Peyer's patch (tissue), 4 donors: ENCODE measurements at regions not wholly inside any gene's neighbourhood (a gene's known extent, or its start where the extent isn't known, plus 50 kb on each side); places are given as distances from the start of the nearest gene placed in this dataset.

Source experiments
- DNase-seq, 3 donors: peaks; one replicate each; pipeline ENCODE4 v3.0.0-alpha.2; 2017 to 2019
- H3K27ac ChIP-seq, 4 donors: fragments of 200-600 bp; sonication (generic); one replicate each; pipeline ENCODE4 v1.5.1; 2016 to 2019
- H3K27me3 ChIP-seq, 2 donors: fragments of 200-600 bp; sonication (generic); one replicate each; pipeline ENCODE4 v1.5.1; 2019
- H3K36me3 ChIP-seq, 3 donors: fragments of 200-600 bp; sonication (generic); one replicate each; pipeline ENCODE4 v1.5.1; 2016 to 2019
- H3K4me1 ChIP-seq, 4 donors: fragments of 200-600 bp; sonication (generic); one replicate each; pipeline ENCODE4 v1.5.1; 2016 to 2019
- H3K4me3 ChIP-seq, 4 donors: fragments of 200-600 bp; sonication (generic); 1 replicate in 3 of 4; 2 replicates in 1 of 4; pipeline ENCODE4 v1.5.1; 2016 to 2019; ENCODE audit warnings: mild to moderate bottlenecking in 1 of 4
- H3K9me3 ChIP-seq, 4 donors: fragments of 200-600 bp; sonication (generic); one replicate each; pipeline ENCODE4 v1.5.1; 2016 to 2019; ENCODE audit warnings: mild to moderate bottlenecking in 1 of 4
- CTCF ChIP-seq, 6 experiments: fragments of 450-650 bp in 4 of 6; fragments of 200-600 bp in 2 of 6; sonication (generic) in 1 of 6; IDR thresholded peaks; one replicate each; pipeline ENCODE4 v1.5.1; 2017 to 2019; ENCODE audit warnings: antibody characterized with exemption in 6 of 6, mild to moderate bottlenecking in 3 of 6, moderate library complexity in 1 of 6
- POLR2A ChIP-seq, 2 donors: fragments of 450-650 bp; IDR thresholded peaks; one replicate each; pipeline ENCODE4 v1.5.1; 2017; ENCODE audit warnings: antibody characterized with exemption in 2 of 2, mild to moderate bottlenecking in 2 of 2, moderate library complexity in 2 of 2

- no peak for DNase-seq
- H3K36me3 ChIP-seq: no peaks in the 10 kb centered on the region
- no peaks in the 10 kb centered on the region for H3K9me3 ChIP-seq
- H3K4me1 ChIP-seq: no peaks in the 10 kb centered on the region
- no peak overlapping the region for H3K4me3 ChIP-seq
- H3K27ac ChIP-seq: no peak overlapping the region
- no peaks in the 10 kb centered on the region for H3K27me3 ChIP-seq
- TF ChIP-seq POLR2A (IDR thresholded peaks at IDR 0.05) (no peak), CTCF (IDR thresholded peaks at IDR 0.05) (no peak)
These were observed 461.5 kb upstream of the PROX1 start for GRCh38 chr1:213526306-213526705.

GRCh38 chr1:213530611-213531320 lies 457.0 kb upstream of the PROX1 start:
- H3K4me3 ChIP-seq: no peak overlapping the region
- H3K36me3 ChIP-seq: no peaks in the 10 kb centered on the region
- no peaks in the 10 kb centered on the region for H3K4me1 ChIP-seq
- DNase-seq: no peak
- no peaks in the 10 kb centered on the region for H3K9me3 ChIP-seq
- TF ChIP-seq POLR2A (IDR thresholded peaks at IDR 0.05): no peak
- no peak overlapping the region for H3K27ac ChIP-seq
- no peaks in the 10 kb centered on the region for H3K27me3 ChIP-seq

GRCh38 chr1:213531369-213532310 lies 456.1 kb upstream of the PROX1 start:
- TF ChIP-seq POLR2A (IDR thresholded peaks at IDR 0.05): no peak
- TF ChIP-seq CTCF (IDR thresholded peaks at IDR 0.05): no peak
- no peak overlapping the region for H3K4me3 ChIP-seq
- H3K4me1 ChIP-seq: no peaks in the 10 kb centered on the region
- H3K27me3 ChIP-seq: no peaks in the 10 kb centered on the region
- no peak overlapping the region for H3K27ac ChIP-seq
- no peaks in the 10 kb centered on the region for H3K9me3 ChIP-seq
- no peaks in the 10 kb centered on the region for H3K36me3 ChIP-seq
- DNase-seq: no peak

DNA sequence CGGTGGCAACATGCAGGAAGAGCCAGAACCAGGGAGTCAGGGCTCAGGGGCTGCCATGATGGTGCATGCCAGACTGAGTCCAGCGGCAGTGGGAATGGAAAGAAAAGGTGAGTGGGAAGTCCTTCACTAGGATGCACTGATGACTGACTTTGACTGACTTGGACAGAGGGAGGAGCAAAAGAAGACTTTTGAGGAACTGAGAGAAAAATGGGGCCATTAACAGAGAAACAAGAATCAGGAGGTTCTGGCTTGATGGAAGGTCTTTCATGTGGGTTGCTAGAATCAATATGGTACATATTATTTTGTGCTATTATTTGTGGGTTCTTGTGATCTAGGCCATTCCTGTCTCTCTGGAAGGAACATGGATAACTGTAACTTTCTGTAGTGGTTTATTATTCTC lies 454.6 kb upstream of the PROX1 start:
- no peaks in the 10 kb centered on the region for H3K27me3 ChIP-seq
- H3K4me3 ChIP-seq: no peak overlapping the region
- H3K27ac ChIP-seq: no peak overlapping the region
- DNase-seq: no peak
- H3K36me3 ChIP-seq: no peaks in the 10 kb centered on the region
- H3K9me3 ChIP-seq: no peaks in the 10 kb centered on the region
- TF ChIP-seq POLR2A (IDR thresholded peaks at IDR 0.05): no peak
- TF ChIP-seq CTCF (IDR thresholded peaks at IDR 0.05): no peak
- H3K4me1 ChIP-seq: no peaks in the 10 kb centered on the region

DNA sequence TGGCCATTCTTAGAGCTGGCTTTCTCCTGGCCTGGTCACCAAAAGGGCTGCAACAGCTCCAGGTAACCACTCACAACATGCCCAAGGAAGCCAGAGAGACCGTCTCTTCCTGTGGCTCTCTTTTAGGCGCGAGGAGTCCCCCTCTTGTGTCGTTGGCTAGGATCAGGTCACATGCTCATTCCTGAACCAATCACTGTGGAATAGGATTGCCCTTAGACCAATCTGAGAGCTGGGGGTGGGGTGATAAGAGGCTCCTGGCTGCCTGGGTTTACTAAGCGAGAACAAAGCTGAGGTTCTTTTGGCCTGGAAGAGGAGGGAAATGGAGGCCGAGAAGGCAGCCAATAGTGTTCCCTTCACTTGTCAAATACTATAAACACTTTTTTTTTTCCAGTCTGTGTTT lies 452.1 kb upstream of the PROX1 start:
- Histone ChIP-seq H3K27ac (no peak overlapping the region), H3K36me3 (no peaks in the 10 kb centered on the region)
- no peak for TF ChIP-seq CTCF (IDR thresholded peaks at IDR 0.05)
- no peak for TF ChIP-seq POLR2A (IDR thresholded peaks at IDR 0.05)

GRCh38 chr1:213538251-213538650 lies 449.5 kb upstream of the PROX1 start:
- H3K4me3 ChIP-seq: no peak overlapping the region
- no peaks in the 10 kb centered on the region for H3K27me3 ChIP-seq
- no peaks in the 10 kb centered on the region for H3K9me3 ChIP-seq
- no peak overlapping the region for H3K27ac ChIP-seq
- no peaks in the 10 kb centered on the region for H3K36me3 ChIP-seq
- DNase-seq: no peak
- no peaks in the 10 kb centered on the region for H3K4me1 ChIP-seq
- TF ChIP-seq CTCF (IDR thresholded peaks at IDR 0.05) (no peak), POLR2A (IDR thresholded peaks at IDR 0.05) (no peak)

More for the DNA sequence above, 452.1 kb upstream of the PROX1 start:
- Histone ChIP-seq H3K27me3 (no peaks in the 10 kb centered on the region), H3K9me3 (no peaks in the 10 kb centered on the region), H3K4me3 (no peak overlapping the region), H3K4me1 (no peaks in the 10 kb centered on the region)
- no peak for DNase-seq
